HG03558 (cell line): ENCODE measurements at regions not wholly inside any gene's neighbourhood (a gene's known extent, or its start where the extent isn't known, plus 50 kb on each side); places are given as distances from the start of the nearest gene placed in this dataset.
"Not testable (repeated sequence)": the region's sequence is repeated elsewhere in the genome, so short reads cannot be mapped to it uniquely, and the experiment has no call there.

Experiments used
- ATAC-seq: cut with Tn5 transposase; IDR thresholded peaks from one replicate; pipeline ENCODE4 v1.9.1; 2021; ENCODE audit warnings: moderate number of reproducible peaks; ENCODE audit not compliant: unreplicated experiment; ENCODE audit errors: extremely low read depth

GRCh38 chr1:70807088-70807664, 240.4 kb downstream of the PTGER3 start:
- ATAC-seq = no peak

GRCh38 chr1:70809069-70809468, 238.5 kb downstream of the PTGER3 start:
- ATAC-seq = no peak

- ATAC-seq = no peak
Measured at GRCh38 chr1:70811815-70812214, 235.8 kb downstream of the PTGER3 start.

DNA sequence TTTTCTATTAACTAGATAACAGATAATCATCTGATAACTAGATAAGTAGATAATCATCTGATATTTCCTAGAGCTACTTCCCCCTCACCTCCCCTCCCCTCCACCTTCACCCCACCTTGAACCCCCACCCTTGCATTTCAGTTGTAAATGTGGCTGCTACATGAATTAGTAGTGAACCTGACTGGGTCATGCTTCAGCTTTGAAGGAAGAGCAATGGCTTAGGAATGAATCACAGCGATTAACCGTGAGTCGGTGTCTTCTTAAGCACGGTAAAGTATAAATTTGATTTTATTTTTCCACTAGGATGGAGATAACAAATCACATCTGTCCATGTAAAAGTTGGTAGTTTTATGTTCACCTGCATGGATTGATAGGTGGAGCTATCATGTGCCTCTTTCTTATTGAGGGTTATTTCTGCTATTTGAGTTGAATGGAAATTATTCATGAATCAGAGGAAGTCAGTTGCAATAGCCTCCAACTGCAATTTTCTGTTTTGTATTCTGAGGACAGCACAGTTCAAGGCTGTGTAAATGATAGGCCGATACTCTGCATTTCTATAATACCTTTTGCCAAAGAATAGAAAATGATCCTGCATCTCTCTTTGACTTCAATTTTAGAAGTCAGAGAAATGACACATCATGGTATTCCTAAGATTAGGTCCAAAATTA, 235.0 kb downstream of the PTGER3 start:
- no peak for ATAC-seq

DNA sequence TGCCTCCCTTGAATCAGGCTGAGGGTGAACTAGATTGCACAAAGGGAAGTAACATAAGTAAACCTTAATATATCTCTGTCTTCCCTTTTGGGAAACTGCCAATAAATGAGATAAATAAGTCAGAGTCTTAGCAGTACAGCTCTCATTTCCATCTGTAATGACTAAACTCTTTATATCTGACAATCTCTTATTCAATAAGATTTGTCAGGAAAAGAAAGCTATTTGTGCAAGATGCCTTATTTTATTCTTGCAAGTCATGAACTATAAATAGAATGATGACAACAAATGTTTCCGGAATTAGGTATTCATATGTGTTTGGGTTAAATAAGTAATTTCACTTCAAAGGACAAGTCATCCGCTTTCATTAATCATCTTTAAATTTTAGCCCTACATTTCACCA, 229.2 kb downstream of the PTGER3 start:
- no peak for ATAC-seq

- no peak for ATAC-seq
Measured at GRCh38 chr1:70819231-70819630, 228.4 kb downstream of the PTGER3 start.

- no peak for ATAC-seq
Measured at GRCh38 chr1:70819785-70820184, 227.8 kb downstream of the PTGER3 start.

DNA sequence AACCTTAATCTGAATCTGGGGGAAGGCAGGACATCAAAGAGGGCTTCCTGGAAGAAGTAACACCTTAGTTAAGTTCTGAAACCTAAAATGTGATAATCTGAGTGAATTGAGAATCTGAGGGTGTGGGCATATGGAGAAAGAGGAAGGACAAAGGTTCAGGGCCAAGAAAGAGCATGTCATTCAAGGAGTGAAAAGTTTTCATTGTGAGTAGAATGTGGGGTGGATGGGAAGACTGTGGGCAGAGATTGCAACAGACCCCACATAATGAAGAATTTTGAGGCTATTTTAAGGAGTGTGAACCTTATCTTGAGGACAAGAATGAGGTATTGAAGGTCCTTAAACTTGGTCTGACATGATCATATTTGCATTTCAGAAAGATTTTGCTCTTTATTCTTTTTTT, 227.2 kb downstream of the PTGER3 start:
- no peak for ATAC-seq

DNA sequence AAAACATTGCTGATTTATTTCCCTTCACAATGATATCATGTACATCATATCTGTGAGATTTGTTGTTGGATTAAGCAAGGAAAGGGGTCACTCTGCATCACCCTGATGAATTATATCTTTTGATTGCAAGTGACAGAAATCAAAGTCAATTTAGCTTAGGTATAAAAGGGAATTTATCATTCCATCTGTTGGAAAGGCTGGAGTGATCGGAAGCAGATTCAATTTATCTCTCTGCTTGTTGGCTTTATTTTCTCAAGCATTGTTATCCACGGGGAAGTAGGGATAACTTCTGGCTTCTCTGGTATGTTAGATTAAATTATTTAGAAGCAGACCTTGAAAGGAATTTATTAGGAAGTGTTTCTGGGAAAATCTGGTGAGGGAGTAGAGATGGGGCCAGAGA, 226.6 kb downstream of the PTGER3 start:
- no peak for ATAC-seq

GRCh38 chr1:70826428-70826827, 221.2 kb downstream of the PTGER3 start:
- no peak for ATAC-seq

GRCh38 chr1:70827030-70827429, 220.6 kb downstream of the PTGER3 start:
- no peak for ATAC-seq

DNA sequence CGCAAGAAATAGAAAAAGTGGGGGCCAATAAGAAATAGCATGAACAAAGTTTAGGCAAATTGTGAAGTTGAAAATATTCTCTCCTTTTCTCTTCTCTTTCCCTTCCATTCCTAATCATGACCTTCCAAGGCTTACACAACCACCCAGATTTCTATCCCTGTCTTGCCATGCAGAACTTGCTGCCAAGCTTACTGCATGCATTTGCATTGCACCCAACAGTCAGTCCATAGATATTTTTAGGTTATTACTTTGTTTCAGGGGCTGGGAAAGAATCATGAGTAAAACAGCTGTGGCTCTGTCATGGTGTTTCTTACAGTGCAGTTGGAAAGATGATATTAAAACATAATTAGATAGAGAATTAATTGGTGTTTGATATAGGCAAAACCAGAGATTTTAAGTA, 219.4 kb downstream of the PTGER3 start:
- ATAC-seq = no peak

DNA sequence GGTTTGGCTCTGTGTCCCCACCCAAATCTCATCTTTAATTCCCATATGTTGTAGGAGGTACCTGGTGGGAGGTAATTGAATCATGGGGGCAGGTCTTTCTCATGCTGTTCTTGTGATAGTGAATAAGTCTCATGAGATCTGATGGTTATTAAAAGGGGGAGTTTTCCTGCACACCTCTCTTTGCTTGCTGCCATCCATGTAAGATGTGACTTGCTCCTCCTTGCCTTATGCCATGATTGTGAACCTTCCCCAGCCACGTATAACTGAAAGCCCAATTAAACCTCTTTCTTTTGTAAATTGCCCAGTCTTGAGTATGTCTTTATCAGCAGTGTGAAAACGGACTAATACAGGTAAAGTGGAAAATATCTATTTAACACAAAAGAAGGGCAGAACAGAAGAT, 213.3 kb downstream of the PTGER3 start:
- not testable (repeated sequence) for ATAC-seq

DNA sequence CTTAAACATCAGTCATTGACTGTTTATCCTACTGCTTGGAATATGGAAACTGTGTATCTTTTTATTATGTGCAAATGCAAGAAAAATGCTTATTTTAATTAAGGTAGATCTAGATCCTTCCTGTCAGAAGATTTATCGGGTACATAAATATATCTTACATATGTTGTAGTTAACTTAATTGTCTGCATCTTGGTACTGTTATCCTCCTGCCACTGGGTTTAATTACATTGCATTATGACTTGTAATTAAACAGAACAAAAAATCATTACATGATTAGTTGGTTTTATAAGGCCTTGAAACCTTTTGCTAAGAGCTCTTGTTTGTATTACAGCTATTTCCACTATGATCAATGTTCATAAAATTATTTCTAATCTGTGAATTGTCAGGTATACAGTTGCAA, 211.2 kb downstream of the PTGER3 start:
- no peak for ATAC-seq

DNA sequence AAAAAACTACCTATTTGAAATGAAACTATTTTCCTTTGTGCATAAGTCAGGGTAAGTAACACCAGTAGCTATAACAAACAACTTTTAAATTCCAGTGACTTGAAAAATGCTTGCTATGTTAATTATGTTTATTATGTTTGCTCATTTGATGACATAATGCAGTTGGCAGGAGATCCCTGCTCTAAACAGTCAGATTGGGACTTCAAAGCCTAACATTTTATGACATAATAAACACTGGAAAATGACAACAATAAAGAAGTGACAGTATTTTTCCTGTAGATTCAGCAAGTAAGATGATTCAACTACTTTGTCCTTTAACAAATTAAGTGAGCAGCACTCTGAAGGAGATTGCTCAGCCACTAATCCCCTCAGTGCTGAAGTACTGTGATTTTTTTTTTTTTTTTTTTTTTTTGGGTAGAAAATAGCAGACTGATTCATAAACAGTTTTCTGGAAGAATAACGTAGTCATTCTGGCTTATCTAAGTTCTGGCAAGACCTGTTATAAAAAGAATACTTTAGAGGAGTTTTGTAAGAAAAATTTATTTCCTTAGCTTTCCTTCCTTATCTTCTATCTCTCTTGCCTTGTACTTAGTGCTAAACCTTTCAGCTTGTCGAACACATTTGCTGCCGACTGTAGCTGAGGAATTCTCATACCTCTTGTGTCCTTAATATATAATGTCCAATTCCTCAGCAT, 207.2 kb downstream of the PTGER3 start:
- no peak for ATAC-seq

DNA sequence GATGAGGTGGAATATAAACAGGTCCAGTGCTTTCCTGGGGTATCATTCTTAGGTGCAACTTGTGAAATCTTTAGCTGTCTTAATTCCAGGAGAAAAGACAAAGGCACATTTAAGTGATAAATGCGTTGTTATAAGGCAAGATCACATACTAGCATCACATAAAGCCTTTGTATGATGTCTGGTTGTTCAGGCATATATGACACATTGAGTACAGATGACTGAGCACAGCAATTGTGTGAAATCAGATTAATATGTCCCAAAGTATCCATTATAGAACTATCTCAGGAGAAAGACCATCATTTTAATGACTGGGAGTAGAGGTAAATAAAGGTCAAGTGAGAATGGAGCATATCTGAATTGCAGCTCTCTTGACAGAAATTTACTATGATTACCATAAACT, 205.1 kb downstream of the PTGER3 start:
- no peak for ATAC-seq

DNA sequence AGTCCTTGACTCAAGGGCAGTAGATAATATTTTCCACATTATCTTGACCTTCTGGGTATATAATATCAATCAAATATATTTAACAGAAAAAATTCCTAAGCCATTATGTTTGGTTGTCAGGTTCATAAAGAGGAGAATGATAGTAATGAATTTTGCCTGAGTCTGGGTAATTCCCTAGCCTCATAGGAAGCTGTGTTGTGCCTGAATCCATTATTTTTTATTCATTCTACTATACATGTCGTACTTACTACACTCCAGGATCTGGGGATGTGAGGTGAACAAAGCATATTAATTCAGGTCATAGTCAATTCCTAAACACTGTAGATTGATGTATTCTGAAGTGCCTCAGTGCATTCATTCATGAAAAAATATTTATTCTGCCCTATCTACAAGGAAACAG, 204.2 kb downstream of the PTGER3 start:
- ATAC-seq = no peak

- no peak for ATAC-seq
Measured at GRCh38 chr1:70847013-70847412, 200.6 kb downstream of the PTGER3 start.

- no peak for ATAC-seq
Measured at GRCh38 chr1:70855203-70855602, 192.4 kb downstream of the PTGER3 start.

- ATAC-seq = no peak
Measured at GRCh38 chr1:70856201-70856600, 191.4 kb downstream of the PTGER3 start.

- no peak for ATAC-seq
Measured at GRCh38 chr1:70863239-70863638, 184.4 kb downstream of the PTGER3 start.

DNA sequence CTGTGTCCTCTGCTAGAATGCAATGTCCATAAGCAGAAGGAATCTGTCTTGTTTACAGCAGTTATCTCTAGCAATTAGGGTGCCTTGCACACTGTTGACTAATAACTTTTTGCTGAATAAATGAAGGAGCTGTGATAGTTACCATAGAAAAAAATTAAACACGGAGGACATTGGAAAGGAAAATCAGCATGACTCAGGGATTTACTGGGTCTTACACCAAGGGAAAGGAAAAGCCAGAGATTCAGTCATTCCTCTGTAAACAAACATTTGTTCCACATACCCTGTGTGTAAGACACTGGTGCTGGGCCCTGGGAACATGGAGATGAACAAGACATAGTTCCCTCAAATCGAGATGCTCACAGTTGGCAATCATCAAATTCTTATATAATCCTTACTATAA, 183.3 kb downstream of the PTGER3 start:
- ATAC-seq = no peak
